Spleen (tissue), 11 donors: ENCODE measurements at regions not wholly inside any gene's neighbourhood (a gene's known extent, or its start where the extent isn't known, plus 50 kb on each side); places are given as distances from the start of the nearest gene placed in this dataset.

Experiments used
- DNase-seq: peaks from one replicate; pipeline ENCODE4 v3.0.0-alpha.2; 2020
- H3K27ac ChIP-seq, 8 donors: fragments of 200-600 bp; sonication (generic) in 7 of 8; 1 replicate in 4 of 8; 2 replicates in 4 of 8; pipeline versions ENCODE4 v1.5.0 to v1.8.0; 2016 to 2021; ENCODE audit warnings: inconsistent platforms in 4 of 8, mild to moderate bottlenecking in 4 of 8, moderate library complexity in 1 of 8
- H3K27me3 ChIP-seq, 7 donors: fragments of 200-600 bp; sonication (generic) in 6 of 7; replicated peaks in 1 of 7; 1 replicate in 4 of 7; 2 replicates in 3 of 7; pipeline versions ENCODE4 v1.5.0 to v1.8.0; 2016 to 2021; ENCODE audit warnings: inconsistent platforms in 3 of 7, mild to moderate bottlenecking in 1 of 7
- H3K36me3 ChIP-seq, 6 donors: fragments of 200-600 bp; sonication (generic) in 5 of 6; 1 replicate in 4 of 6; 2 replicates in 2 of 6; pipeline versions ENCODE4 v1.5.0 to v1.8.0; 2016 to 2021; ENCODE audit warnings: inconsistent platforms in 2 of 6
- H3K4me1 ChIP-seq, 6 donors: fragments of 200-600 bp; sonication (generic) in 5 of 6; 1 replicate in 3 of 6; 2 replicates in 3 of 6; pipeline versions ENCODE4 v1.5.0 to v1.8.0; 2016 to 2021; ENCODE audit warnings: inconsistent platforms in 3 of 6
- H3K4me3 ChIP-seq, 8 donors: fragments of 200-600 bp; sonication (generic) in 7 of 8; 1 replicate in 4 of 8; 2 replicates in 4 of 8; pipeline versions ENCODE4 v1.5.0 to v1.8.0; 2016 to 2021; ENCODE audit warnings: inconsistent platforms in 4 of 8, mild to moderate bottlenecking in 4 of 8, moderate library complexity in 2 of 8
- H3K9me3 ChIP-seq, 8 donors: fragments of 200-600 bp; sonication (generic) in 7 of 8; 1 replicate in 4 of 8; 2 replicates in 4 of 8; pipeline versions ENCODE4 v1.5.0 to v1.8.0; 2016 to 2021; ENCODE audit warnings: inconsistent platforms in 4 of 8
- POLR2A ChIP-seq, 3 donors: fragments of 450-650 bp; IDR thresholded peaks; one replicate each; pipeline ENCODE4 v1.5.1; 2017; ENCODE audit warnings: antibody characterized with exemption in 3 of 3, mild to moderate bottlenecking in 1 of 3
- POLR2AphosphoS5 ChIP-seq, 3 donors: sonication (generic); formaldehyde crosslinking; IDR thresholded peaks; one replicate each; pipeline ENCODE4 v1.5.1; 2017; ENCODE audit warnings: antibody characterized with exemption in 3 of 3
- WGBS, 5 donors: extraction: QIAGEN DNeasy Blood & Tissue Kit in 3 of 5; methylation state at CpG; one replicate each; pipeline versions ENCODE4 v1.1.5 to v1.1.7; 2013 to 2018; 5-methylcytosine and 5-hydroxymethylcytosine counted together
- intact Hi-C: fragments of 100-400 bp; cut with DNase I; formaldehyde crosslinking; loops from one replicate; pipeline ENCODE4 v1.15.0; 2023; ENCODE audit warnings: low total_unique reads
- TF ChIP-seq, protein P1 (sequence below), 11 experiments: fragments of 200-600 bp in 7 of 11; fragments of 450-650 bp in 4 of 11; sonication (generic) in 4 of 11; IDR thresholded peaks in 8 of 11; conservative IDR thresholded peaks in 3 of 11; 1 replicate in 7 of 11; 2 replicates in 4 of 11; pipeline versions ENCODE4 v1.4.0 to v1.8.0; 2016 to 2021; ENCODE audit warnings: antibody characterized with exemption in 11 of 11, inconsistent platforms in 4 of 11, mild to moderate bottlenecking in 1 of 11
- donor health status: healthy with polysubstance abuse.
- donor health status: DM: no; HTN: no; CAD: no; lungs with moderate emphysema.
- donor health status: DM: no; HTN: no; CAD: no.
- donor health status: Bipolar disorder and iron deficiency.
- donor health status: healthy.
- donor health status: DM: no; HTN: no; CAD: no.
- donor health status: DM: yes; HTN: yes; CAD: no.

DNA sequence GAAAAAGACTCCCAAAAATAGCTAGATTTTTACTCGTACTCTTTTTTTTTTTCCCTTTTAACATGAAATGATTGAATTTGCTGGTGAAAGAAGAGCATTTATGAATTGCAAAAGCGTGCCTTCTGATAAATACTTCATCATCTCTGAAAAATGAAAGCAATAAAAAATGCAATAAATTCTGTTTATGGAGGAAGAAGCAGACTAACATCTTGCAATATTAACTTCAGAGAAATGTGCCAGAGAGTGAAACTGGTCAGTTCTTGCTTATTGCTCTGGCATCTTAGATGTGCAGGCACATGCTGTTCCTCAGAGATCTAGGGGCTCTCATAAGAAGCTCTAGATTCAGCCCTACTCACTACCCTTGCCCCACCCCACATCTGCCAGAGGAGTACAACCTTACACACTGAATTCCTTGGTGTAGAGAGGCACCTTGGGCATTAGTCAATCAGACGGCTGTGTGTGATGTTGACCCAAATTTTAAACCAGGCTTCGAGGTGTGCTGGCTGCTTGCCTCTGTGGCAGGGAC, 891.1 kb upstream of the GHITM start:
- Histone ChIP-seq H3K4me1 (no peaks in the 10 kb centered on the region), H3K9me3 (peaks cover 0 to 21% (median 12%) of the 10 kb centered on the region in 8 donors), H3K4me3 (no peak overlapping the region), H3K36me3 (no peaks in the 10 kb centered on the region), H3K27ac (no peak overlapping the region), H3K27me3 (no peaks in the 10 kb centered on the region)
- TF ChIP-seq POLR2AphosphoS5 (IDR thresholded peaks at IDR 0.05), result no peak
- TF ChIP-seq, protein P1, sequence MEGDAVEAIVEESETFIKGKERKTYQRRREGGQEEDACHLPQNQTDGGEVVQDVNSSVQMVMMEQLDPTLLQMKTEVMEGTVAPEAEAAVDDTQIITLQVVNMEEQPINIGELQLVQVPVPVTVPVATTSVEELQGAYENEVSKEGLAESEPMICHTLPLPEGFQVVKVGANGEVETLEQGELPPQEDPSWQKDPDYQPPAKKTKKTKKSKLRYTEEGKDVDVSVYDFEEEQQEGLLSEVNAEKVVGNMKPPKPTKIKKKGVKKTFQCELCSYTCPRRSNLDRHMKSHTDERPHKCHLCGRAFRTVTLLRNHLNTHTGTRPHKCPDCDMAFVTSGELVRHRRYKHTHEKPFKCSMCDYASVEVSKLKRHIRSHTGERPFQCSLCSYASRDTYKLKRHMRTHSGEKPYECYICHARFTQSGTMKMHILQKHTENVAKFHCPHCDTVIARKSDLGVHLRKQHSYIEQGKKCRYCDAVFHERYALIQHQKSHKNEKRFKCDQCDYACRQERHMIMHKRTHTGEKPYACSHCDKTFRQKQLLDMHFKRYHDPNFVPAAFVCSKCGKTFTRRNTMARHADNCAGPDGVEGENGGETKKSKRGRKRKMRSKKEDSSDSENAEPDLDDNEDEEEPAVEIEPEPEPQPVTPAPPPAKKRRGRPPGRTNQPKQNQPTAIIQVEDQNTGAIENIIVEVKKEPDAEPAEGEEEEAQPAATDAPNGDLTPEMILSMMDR (IDR thresholded peaks at IDR 0.05 in 8 of 11, conservative IDR thresholded peaks at IDR 0.05 in 3 of 11), result no peak
- TF ChIP-seq POLR2A (IDR thresholded peaks at IDR 0.05), result no peak
- intact Hi-C loops, result no loop called here
- no peak for DNase-seq
- WGBS, 5 donors, result 70 to 77% (median 73%) methylated on average over 4 of the region's 4 CpGs

DNA sequence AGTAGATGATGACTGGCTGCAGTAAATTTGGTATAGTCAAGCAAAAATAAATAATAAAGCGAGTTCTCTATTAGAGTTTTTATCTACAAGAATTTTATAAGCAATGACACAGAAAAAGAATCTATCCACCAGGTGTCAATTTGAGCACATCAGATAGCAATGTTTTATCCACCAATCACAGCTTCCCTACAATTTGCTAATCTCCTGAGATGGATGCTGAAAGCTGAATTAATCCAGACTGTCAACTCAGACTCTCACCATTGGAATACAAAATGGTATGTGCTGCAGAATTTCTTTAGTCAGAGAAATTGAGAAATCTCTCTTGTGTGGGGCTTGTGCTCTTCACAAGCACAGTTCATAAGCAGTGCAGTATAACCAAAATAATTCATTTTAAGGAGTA, 888.9 kb upstream of the GHITM start:
- DNase-seq, result no peak
- Histone ChIP-seq H3K4me3 (no peak overlapping the region), H3K27me3 (no peaks in the 10 kb centered on the region), H3K27ac (no peak overlapping the region), H3K9me3 (peaks cover 0 to 36% (median 27%) of the 10 kb centered on the region in 8 donors), H3K36me3 (no peaks in the 10 kb centered on the region), H3K4me1 (no peaks in the 10 kb centered on the region)
- 68 to 86% (median 70%) methylated on average over 1 of the region's 1 CpG for WGBS, 5 donors
- TF ChIP-seq POLR2A (IDR thresholded peaks at IDR 0.05), result no peak
- TF ChIP-seq, protein P1 (IDR thresholded peaks at IDR 0.05 in 8 of 11, conservative IDR thresholded peaks at IDR 0.05 in 3 of 11), result no peak
- intact Hi-C loops, result no loop called here

DNA sequence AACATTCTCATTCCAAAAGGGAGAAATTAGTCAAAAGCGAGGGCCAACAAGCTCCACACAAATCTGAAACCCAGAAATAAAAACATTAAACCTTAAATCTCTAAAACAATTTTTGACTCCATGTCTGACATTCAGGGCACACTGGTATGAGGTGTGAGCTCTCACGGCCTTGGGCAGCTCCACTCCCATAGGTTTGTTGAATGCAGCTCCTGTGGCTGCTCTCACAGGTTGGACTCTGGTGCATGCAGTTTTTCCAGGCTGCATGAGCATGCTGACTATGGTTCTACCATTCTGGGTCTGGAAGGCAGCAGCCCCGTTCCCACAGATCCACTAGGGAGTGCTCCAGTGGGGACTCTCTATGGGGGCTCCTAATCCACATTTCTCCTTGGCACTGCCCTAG, 887.1 kb upstream of the GHITM start:
- intact Hi-C loops, result no loop called here
- no peak for DNase-seq
- Histone ChIP-seq H3K27ac (no peak overlapping the region), H3K36me3 (no peaks in the 10 kb centered on the region), H3K9me3 (peaks cover 2 to 41% (median 31%) of the 10 kb centered on the region in 8 donors), H3K4me1 (no peaks in the 10 kb centered on the region), H3K27me3 (no peaks in the 10 kb centered on the region), H3K4me3 (no peak overlapping the region)
- no peak for TF ChIP-seq POLR2AphosphoS5 (IDR thresholded peaks at IDR 0.05)
- no peak for TF ChIP-seq POLR2A (IDR thresholded peaks at IDR 0.05)
- TF ChIP-seq, protein P1 (IDR thresholded peaks at IDR 0.05 in 8 of 11, conservative IDR thresholded peaks at IDR 0.05 in 3 of 11), result no peak
- 68 to 85% (median 77%) methylated on average over 3 of the region's 3 CpGs for WGBS, 5 donors

DNA sequence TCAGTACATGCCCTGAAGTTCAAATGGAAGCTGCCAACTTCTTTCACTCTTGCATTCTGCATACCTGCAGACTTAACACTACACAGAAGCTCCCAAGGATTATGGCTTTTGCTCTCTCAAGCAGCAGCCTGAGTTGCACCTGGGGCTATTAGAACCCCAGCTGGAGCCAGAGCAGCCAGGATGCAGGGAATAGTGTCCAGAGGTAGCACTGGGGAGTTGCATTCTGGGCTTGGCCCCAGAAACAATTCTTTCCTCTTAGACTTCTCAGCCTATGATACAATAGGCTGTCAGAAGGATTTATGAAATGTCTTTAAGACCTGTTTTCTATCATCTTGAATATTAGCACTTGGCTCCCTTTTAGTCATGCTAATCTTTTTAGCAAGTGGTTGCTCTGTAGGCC, 886.7 kb upstream of the GHITM start:
- TF ChIP-seq POLR2AphosphoS5 (IDR thresholded peaks at IDR 0.05), result no peak
- TF ChIP-seq, protein P1 (IDR thresholded peaks at IDR 0.05 in 8 of 11, conservative IDR thresholded peaks at IDR 0.05 in 3 of 11), result no peak

More for the DNA sequence above, 886.7 kb upstream of the GHITM start:
- no peaks in the 10 kb centered on the region for H3K36me3 ChIP-seq
- no peak overlapping the region for H3K27ac ChIP-seq
- H3K4me1 ChIP-seq, result no peaks in the 10 kb centered on the region
- DNase-seq, result no peak
- H3K4me3 ChIP-seq, result no peak overlapping the region
- intact Hi-C loops, result no loop called here
- peaks cover 2 to 42% (median 31%) of the 10 kb centered on the region in 8 donors for H3K9me3 ChIP-seq
- no peaks in the 10 kb centered on the region for H3K27me3 ChIP-seq
